Mucosa of descending colon (tissue), 3 donors: ENCODE measurements at regions not wholly inside any gene's neighbourhood (a gene's known extent, or its start where the extent isn't known, plus 50 kb on each side); places are given as distances from the start of the nearest gene placed in this dataset.

Experiments used
- ATAC-seq: fragments of 200-7000 bp; cut with Tn5 transposase; one replicate; pipeline ENCODE4 v1.9.1; 2020; ENCODE audit warnings: mild to moderate bottlenecking, moderate library complexity
- DNase-seq, 3 donors: peaks; one replicate each; pipeline ENCODE4 v3.0.0-alpha.2; 2020
- H3K36me3 ChIP-seq: fragments of 200-600 bp; one replicate; pipeline ENCODE4 v1.8.0; 2021; ENCODE audit warnings: low read depth, mild to moderate bottlenecking
- H3K4me1 ChIP-seq: fragments of 200-600 bp; one replicate; pipeline ENCODE4 v1.8.0; 2021; ENCODE audit warnings: low read depth, mild to moderate bottlenecking
- H3K4me3 ChIP-seq: fragments of 200-600 bp; one replicate; pipeline ENCODE4 v1.8.0; 2021; ENCODE audit warnings: mild to moderate bottlenecking
- H3K9me3 ChIP-seq: fragments of 200-600 bp; one replicate; pipeline ENCODE4 v1.8.0; 2021; ENCODE audit warnings: mild to moderate bottlenecking
- intact Hi-C, 2 donors: fragments of 100-400 bp; cut with DNase I in 1 of 2; cut with micrococcal nuclease in 1 of 2; formaldehyde crosslinking; loops; one replicate each; pipeline versions ENCODE4 v1.11.0 to v1.11.1; 2022; cut with DNase I, micrococcal nuclease
- TF ChIP-seq, protein P1 (sequence below): fragments of 200-600 bp; IDR thresholded peaks from one replicate; pipeline ENCODE4 v1.8.0; 2022; ENCODE audit warnings: antibody characterized with exemption, mild to moderate bottlenecking
- donor health status: DM: no; HTN: no; CAD: no; lungs with moderate emphysema.
- donor health status: DM: no; HTN: no; CAD: no.
- donor health status: DM: no; HTN: yes; CAD: no.

DNA sequence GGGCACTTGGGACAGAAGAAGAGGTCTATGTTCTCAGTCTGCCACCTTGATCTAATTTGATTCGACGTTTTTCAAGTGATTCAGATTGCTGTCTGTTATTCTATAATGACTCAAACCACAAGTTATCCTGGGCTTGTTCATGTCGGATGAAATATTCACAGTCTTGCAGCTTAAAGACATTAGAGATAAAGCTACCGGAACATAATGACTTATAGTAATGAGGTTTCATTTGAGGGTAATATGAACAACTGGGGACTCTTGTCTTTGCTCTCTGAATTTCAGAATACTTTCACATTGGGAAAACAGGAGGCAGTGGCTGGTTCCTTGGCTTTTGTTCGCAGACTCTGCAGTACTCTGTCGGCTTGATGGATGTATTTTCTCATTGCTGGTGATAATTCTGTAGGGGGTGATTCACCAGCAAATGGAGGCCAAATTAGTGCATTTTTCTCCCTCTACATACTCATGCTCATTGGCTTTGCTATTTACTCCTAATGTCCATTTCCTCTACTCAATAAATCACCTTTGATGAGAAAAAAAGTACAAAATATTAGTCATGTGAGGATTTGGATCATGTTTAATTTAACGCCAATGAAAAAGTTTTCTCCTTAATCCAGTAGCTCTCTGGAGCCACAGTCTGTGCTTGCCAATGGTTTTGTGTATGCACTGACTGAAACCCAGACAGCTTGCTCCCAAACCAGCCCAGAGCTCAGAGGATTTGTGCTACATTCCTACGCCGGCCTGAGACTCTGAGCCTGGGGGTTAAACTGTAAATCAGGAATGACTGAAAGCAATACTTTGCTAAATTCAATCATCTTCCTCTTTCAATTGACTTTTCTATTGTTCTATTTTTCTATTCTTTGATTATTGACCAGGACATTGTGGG lies 154.7 kb upstream of the ANKH start:
- Histone ChIP-seq H3K4me3 (no peak overlapping the region), H3K36me3 (no peaks in the 10 kb centered on the region), H3K9me3 (no peaks in the 10 kb centered on the region), H3K4me1 (no peaks in the 10 kb centered on the region)
- intact Hi-C loops, result no loop called here
- ATAC-seq (no peak), DNase-seq (no peak)
- TF ChIP-seq, protein P1, sequence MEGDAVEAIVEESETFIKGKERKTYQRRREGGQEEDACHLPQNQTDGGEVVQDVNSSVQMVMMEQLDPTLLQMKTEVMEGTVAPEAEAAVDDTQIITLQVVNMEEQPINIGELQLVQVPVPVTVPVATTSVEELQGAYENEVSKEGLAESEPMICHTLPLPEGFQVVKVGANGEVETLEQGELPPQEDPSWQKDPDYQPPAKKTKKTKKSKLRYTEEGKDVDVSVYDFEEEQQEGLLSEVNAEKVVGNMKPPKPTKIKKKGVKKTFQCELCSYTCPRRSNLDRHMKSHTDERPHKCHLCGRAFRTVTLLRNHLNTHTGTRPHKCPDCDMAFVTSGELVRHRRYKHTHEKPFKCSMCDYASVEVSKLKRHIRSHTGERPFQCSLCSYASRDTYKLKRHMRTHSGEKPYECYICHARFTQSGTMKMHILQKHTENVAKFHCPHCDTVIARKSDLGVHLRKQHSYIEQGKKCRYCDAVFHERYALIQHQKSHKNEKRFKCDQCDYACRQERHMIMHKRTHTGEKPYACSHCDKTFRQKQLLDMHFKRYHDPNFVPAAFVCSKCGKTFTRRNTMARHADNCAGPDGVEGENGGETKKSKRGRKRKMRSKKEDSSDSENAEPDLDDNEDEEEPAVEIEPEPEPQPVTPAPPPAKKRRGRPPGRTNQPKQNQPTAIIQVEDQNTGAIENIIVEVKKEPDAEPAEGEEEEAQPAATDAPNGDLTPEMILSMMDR, result no peak

DNA sequence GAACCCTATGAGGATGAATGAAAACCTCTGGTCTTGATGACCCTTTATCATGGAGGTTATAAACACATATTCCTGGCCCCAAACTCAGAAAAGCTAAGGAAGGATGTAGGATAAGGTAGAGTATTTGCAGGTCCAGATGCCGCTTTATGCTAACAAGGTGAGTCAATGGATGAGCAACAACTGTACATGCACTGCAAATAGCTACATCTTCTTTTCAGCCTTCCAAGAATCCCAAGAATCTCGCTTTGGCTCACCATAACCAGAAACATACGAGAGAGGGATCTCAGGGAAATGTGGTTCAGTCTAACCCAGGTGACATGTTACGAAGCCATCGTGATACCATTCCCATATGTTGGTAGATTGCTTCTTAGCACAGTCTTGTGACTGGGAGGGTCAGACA lies 152.3 kb upstream of the ANKH start:
- intact Hi-C loops, result no loop called here
- DNase-seq (no peak), ATAC-seq (no peak)
- Histone ChIP-seq H3K4me3 (no peak overlapping the region), H3K9me3 (no peaks in the 10 kb centered on the region), H3K36me3 (no peaks in the 10 kb centered on the region), H3K4me1 (no peaks in the 10 kb centered on the region)
- TF ChIP-seq, protein P1, result no peak

DNA sequence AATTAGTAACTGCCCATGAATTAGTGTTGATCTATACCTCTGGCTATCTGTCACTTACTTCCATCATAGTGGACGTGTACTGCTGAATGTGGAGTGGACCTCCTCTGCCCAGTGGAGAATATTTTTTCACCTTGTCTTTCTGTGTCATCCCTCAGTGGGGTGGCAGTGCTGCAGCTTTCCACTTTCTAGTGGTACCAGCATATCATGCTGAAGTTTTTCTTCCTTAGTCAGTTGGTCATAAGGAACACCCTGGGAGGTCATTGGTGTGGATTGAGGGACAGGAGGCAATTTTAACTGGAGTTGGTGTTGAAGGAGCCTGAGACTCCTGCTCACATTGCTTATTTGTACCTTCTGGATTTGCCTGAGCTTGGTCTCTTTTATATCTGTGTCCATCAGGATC lies 151.7 kb upstream of the ANKH start:
- Histone ChIP-seq H3K9me3 (no peaks in the 10 kb centered on the region), H3K4me1 (no peaks in the 10 kb centered on the region), H3K4me3 (no peak overlapping the region), H3K36me3 (no peaks in the 10 kb centered on the region)
- TF ChIP-seq, protein P1, result no peak
- intact Hi-C loops, result no loop called here
- no peak for DNase-seq
- no peak for ATAC-seq

DNA sequence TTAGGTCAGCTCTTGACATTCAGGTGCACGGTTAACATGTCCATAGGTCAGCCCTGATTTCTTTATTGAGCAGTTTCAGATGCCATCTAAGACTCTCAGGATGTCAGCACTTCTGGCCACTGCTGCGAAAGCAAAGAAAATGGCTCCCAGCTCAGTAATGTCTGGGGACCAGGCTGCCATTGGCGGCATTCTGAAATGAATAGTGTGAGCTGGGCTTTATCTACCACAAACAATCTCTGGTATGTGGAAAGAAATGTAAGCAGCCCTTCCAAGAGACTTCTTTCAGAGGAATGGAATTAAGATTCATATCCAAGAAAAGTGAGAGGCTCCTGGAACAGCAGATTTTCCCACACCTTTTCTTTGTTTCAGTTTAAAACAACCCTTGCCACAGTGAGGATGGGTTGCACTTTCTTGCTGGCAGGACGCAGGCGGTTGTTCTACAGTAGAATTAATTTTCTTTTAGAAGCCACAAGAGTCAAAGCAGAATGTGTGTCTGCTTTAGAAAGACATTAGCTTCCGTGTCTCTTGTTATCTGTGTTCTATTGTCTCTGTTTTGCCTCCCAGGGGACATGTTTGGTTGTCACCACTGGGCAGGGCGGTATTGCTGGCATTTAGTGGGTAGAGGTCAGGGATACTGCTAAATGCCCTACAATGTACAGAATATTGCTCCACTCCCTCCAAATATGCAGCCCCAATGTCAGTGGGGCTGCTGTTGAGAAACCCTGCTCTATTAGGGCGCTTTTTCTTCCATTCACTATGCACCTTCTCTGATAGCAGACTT lies 149.9 kb upstream of the ANKH start:
- ATAC-seq, result no peak
- no peak for DNase-seq
- Histone ChIP-seq H3K4me3 (no peak overlapping the region), H3K4me1 (no peaks in the 10 kb centered on the region), H3K9me3 (no peaks in the 10 kb centered on the region), H3K36me3 (no peaks in the 10 kb centered on the region)
- intact Hi-C loops, result no loop called here
- TF ChIP-seq, protein P1, result no peak

DNA sequence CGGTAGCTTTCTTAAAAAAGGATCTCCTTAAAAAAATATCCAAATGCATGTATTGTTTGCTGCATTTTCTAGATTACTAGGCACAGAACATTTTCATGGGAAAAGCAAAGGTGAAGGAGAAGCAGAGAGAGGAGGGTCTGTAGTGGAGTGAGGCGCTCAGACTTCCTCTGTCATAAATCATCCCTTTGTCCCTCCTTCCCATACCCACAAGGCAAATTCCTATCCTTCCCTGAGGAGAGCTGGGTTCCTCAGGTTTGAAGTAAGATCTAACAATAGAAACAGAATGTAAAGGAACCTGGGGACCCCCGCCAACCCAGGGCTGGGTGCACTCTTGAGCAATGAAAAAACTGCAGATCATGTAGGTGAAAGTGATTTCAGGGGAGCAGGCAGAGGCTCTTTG lies 149.2 kb upstream of the ANKH start:
- DNase-seq (no peak), ATAC-seq (no peak)
- no peaks in the 10 kb centered on the region for H3K36me3 ChIP-seq
- TF ChIP-seq, protein P1, result no peak
- H3K4me3 ChIP-seq, result no peak overlapping the region
- H3K9me3 ChIP-seq, result no peaks in the 10 kb centered on the region
- no peaks in the 10 kb centered on the region for H3K4me1 ChIP-seq
- intact Hi-C loops, result no loop called here
